Thyroid gland (tissue), 4 donors: ENCODE measurements at regions not wholly inside any gene's neighbourhood (a gene's known extent, or its start where the extent isn't known, plus 50 kb on each side); places are given as distances from the start of the nearest gene placed in this dataset.

Experiments used
- DNase-seq, 2 donors: peaks; one replicate each; pipeline ENCODE4 v3.0.0-alpha.2; 2019
- H3K27ac ChIP-seq, 3 donors: fragments of 200-600 bp; sonication (generic); 1 replicate in 2 of 3; 2 replicates in 1 of 3; pipeline ENCODE4 v1.5.1; 2016 to 2019; ENCODE audit warnings: mild to moderate bottlenecking in 1 of 3, moderate library complexity in 1 of 3
- H3K27me3 ChIP-seq: fragments of 200-600 bp; sonication (generic); one replicate; pipeline ENCODE4 v1.5.1; 2019
- H3K36me3 ChIP-seq, 2 donors: fragments of 200-600 bp; sonication (generic); one replicate each; pipeline ENCODE4 v1.5.1; 2016 to 2019
- H3K4me1 ChIP-seq, 2 donors: fragments of 200-600 bp; sonication (generic); one replicate each; pipeline ENCODE4 v1.5.1; 2017 to 2019
- H3K4me3 ChIP-seq, 3 donors: fragments of 200-600 bp; sonication (generic); replicated peaks in 1 of 3; 1 replicate in 2 of 3; 2 replicates in 1 of 3; pipeline ENCODE4 v1.5.1; 2016; ENCODE audit warnings: mild to moderate bottlenecking in 1 of 3
- H3K9me3 ChIP-seq: fragments of 200-600 bp; sonication (generic); one replicate; pipeline ENCODE4 v1.5.1; 2017
- CTCF ChIP-seq, 6 experiments: fragments of 200-600 bp in 3 of 6; fragments of 450-650 bp in 3 of 6; sonication (generic) in 3 of 6; IDR thresholded peaks; one replicate each; pipeline ENCODE4 v1.5.1; 2016 to 2019; ENCODE audit warnings: antibody characterized with exemption in 6 of 6, mild to moderate bottlenecking in 2 of 6, inconsistent platforms in 1 of 6, moderate library complexity in 1 of 6
- POLR2A ChIP-seq, 2 donors: fragments of 450-650 bp; IDR thresholded peaks; one replicate each; pipeline ENCODE4 v1.6.1; 2017; ENCODE audit warnings: antibody characterized with exemption in 2 of 2, mild to moderate bottlenecking in 2 of 2, moderate library complexity in 1 of 2
- WGBS, 2 donors: methylation state at CpG; one replicate each; pipeline ENCODE4 v1.1.5; 2017; 5-methylcytosine and 5-hydroxymethylcytosine counted together
- intact Hi-C: fragments of 100-400 bp; cut with DNase I; formaldehyde crosslinking; loops from one replicate; pipeline ENCODE4 v1.15.1; 2023

- no peaks in the 10 kb centered on the region for H3K27me3 ChIP-seq
- intact Hi-C loops = no loop called here
- 85 to 87% methylated on average over 1 of the region's 1 CpG for WGBS, 2 donors
- H3K4me3 ChIP-seq = no peak overlapping the region
- TF ChIP-seq POLR2A (IDR thresholded peaks at IDR 0.05) (no peak), CTCF (IDR thresholded peaks at IDR 0.05) (no peak)
- no peak for DNase-seq
- no peaks in the 10 kb centered on the region for H3K9me3 ChIP-seq
- H3K36me3 ChIP-seq = no peaks in the 10 kb centered on the region
- no peaks in the 10 kb centered on the region for H3K4me1 ChIP-seq
- no peak overlapping the region for H3K27ac ChIP-seq
These were observed 143.4 kb upstream of the ZNF92 start for GRCh38 chr7:65230231-65230630.

- H3K36me3 ChIP-seq = no peaks in the 10 kb centered on the region
- intact Hi-C loops = no loop called here
- H3K4me1 ChIP-seq = no peaks in the 10 kb centered on the region
- no peak overlapping the region for H3K27ac ChIP-seq
- no peaks in the 10 kb centered on the region for H3K9me3 ChIP-seq
- no peak for TF ChIP-seq CTCF (IDR thresholded peaks at IDR 0.05)
- TF ChIP-seq POLR2A (IDR thresholded peaks at IDR 0.05) = no peak
- 91 to 97% methylated on average over 6 of the region's 6 CpGs for WGBS, 2 donors
- no peaks in the 10 kb centered on the region for H3K27me3 ChIP-seq
- H3K4me3 ChIP-seq = no peak overlapping the region
- DNase-seq = no peak
These were observed 148.1 kb upstream of the ZNF92 start for GRCh38 chr7:65225422-65226006.

- no peaks in the 10 kb centered on the region for H3K9me3 ChIP-seq
- intact Hi-C loops = no loop called here
- no peaks in the 10 kb centered on the region for H3K27me3 ChIP-seq
- no peak for DNase-seq
- TF ChIP-seq POLR2A (IDR thresholded peaks at IDR 0.05) (no peak), CTCF (IDR thresholded peaks at IDR 0.05) (no peak)
- H3K27ac ChIP-seq = no peak overlapping the region
- WGBS, 2 donors = 87 to 92% methylated on average over 4 of the region's 4 CpGs
- no peaks in the 10 kb centered on the region for H3K4me1 ChIP-seq
- no peaks in the 10 kb centered on the region for H3K36me3 ChIP-seq
- no peak overlapping the region for H3K4me3 ChIP-seq
These were observed 151.0 kb upstream of the ZNF92 start for GRCh38 chr7:65222655-65223054.

GRCh38 chr7:65221683-65222082 lies 152.0 kb upstream of the ZNF92 start:
- H3K4me3 ChIP-seq = no peak overlapping the region
- DNase-seq = no peak
- H3K4me1 ChIP-seq = no peaks in the 10 kb centered on the region
- no peaks in the 10 kb centered on the region for H3K27me3 ChIP-seq
- H3K9me3 ChIP-seq = no peaks in the 10 kb centered on the region
- WGBS, 2 donors = 88 to 94% methylated on average over 3 of the region's 3 CpGs
- no peak overlapping the region for H3K27ac ChIP-seq
- H3K36me3 ChIP-seq = no peaks in the 10 kb centered on the region
- TF ChIP-seq POLR2A (IDR thresholded peaks at IDR 0.05) (no peak), CTCF (IDR thresholded peaks at IDR 0.05) (no peak)
- intact Hi-C loops = no loop called here

GRCh38 chr7:65219623-65220022 lies 154.0 kb upstream of the ZNF92 start:
- H3K9me3 ChIP-seq = no peaks in the 10 kb centered on the region
- intact Hi-C loops = loop anchor here (5.0 kb wide), 1 partner anchor 267 kb away; no protein-coding TSS in a partner anchor
- no peaks in the 10 kb centered on the region for H3K27me3 ChIP-seq
- H3K4me1 ChIP-seq = no peaks in the 10 kb centered on the region
- no peak for DNase-seq
- H3K36me3 ChIP-seq = no peaks in the 10 kb centered on the region
- TF ChIP-seq CTCF (IDR thresholded peaks at IDR 0.05) (no peak), POLR2A (IDR thresholded peaks at IDR 0.05) (no peak)
- H3K27ac ChIP-seq = no peak overlapping the region
- H3K4me3 ChIP-seq = no peak overlapping the region
